BJ (cell line): ENCODE measurements at regions not wholly inside any gene's neighbourhood (a gene's known extent, or its start where the extent isn't known, plus 50 kb on each side); places are given as distances from the start of the nearest gene placed in this dataset.

ENCODE experiments used
- CTCF ChIA-PET: fragments of 350-600 bp; formaldehyde crosslinking; extraction: SDS; loops from one replicate; lab custom pipeline; 2021; ENCODE audit warnings: antibody characterized with exemption, inconsistent platforms; lab: Yijun Ruan, JAX
- POLR2A ChIA-PET: fragments of 300-600 bp; sonication (Branson Sonifier 250); formaldehyde crosslinking; extraction: SDS; loops from one replicate; lab custom pipeline; 2021; ENCODE audit warnings: antibody characterized with exemption; lab: Charles Lee
- DNase-seq: peaks from one replicate; pipeline ENCODE4 v3.0.0-alpha.2; 2011; ENCODE audit warnings: low read depth
- H3K27me3 ChIP-seq: 2 replicates; pipeline ENCODE4 v1.6.0; 2011; ENCODE audit warnings: low read length; ENCODE audit not compliant: control insufficient read depth, insufficient read depth
- H3K36me3 ChIP-seq: 2 replicates; pipeline ENCODE4 v1.5.1; 2011; ENCODE audit warnings: low read length; ENCODE audit not compliant: control insufficient read depth, insufficient read depth
- H3K4me3 ChIP-seq: 2 replicates; pipeline ENCODE4 v1.5.1; 2011; ENCODE audit warnings: low read depth, mild to moderate bottlenecking, control low read depth, low read length
- TF ChIP-seq, protein P1 (sequence below): IDR thresholded peaks from 2 replicates; pipeline ENCODE4 v1.5.1; 2011; ENCODE audit warnings: low read depth, mild to moderate bottlenecking, control low read depth, inconsistent platforms, low read length, moderate library complexity; ENCODE audit not compliant: insufficient read depth

DNA sequence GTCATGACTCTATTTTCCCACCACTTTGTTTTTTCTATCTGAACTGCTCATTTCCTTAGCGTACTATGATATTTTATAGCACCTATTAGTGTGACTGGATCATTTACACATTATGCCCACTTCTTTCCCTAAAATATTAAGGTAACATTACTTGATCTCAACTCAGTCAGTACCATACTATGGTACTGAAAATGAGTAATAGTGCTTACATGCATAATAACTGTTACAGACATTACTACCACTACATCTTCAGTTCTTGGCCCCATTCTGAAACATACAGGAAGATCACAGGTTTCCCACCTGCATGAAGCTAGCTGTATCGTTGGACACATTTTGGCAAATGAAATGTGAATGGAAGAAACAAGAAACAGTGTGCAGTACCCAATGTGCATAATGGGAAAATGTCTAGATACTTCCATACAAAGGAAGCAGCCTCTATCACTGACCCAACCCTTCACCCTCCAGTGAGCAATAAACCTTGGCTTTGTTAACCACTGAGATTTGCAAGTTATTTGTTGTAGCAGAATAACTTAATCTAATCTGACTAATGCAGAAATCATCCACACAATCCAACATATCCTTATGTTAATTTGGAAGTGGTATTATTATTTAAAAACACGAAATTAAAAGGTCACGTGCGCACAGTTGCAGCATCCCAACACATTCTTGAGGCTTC is 108.6 kb upstream of the DOK5 start:
- Histone ChIP-seq H3K4me3 (no peak overlapping the region), H3K27me3 (no peaks in the 10 kb centered on the region), H3K36me3 (no peaks in the 10 kb centered on the region)
- CTCF ChIA-PET = no interaction called here
- DNase-seq = no peak
- POLR2A ChIA-PET = no interaction called here
- TF ChIP-seq, protein P1, sequence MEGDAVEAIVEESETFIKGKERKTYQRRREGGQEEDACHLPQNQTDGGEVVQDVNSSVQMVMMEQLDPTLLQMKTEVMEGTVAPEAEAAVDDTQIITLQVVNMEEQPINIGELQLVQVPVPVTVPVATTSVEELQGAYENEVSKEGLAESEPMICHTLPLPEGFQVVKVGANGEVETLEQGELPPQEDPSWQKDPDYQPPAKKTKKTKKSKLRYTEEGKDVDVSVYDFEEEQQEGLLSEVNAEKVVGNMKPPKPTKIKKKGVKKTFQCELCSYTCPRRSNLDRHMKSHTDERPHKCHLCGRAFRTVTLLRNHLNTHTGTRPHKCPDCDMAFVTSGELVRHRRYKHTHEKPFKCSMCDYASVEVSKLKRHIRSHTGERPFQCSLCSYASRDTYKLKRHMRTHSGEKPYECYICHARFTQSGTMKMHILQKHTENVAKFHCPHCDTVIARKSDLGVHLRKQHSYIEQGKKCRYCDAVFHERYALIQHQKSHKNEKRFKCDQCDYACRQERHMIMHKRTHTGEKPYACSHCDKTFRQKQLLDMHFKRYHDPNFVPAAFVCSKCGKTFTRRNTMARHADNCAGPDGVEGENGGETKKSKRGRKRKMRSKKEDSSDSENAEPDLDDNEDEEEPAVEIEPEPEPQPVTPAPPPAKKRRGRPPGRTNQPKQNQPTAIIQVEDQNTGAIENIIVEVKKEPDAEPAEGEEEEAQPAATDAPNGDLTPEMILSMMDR = no peak

- DNase-seq = no peak
- TF ChIP-seq, protein P1 = no peak
- H3K27me3 ChIP-seq = no peaks in the 10 kb centered on the region
- ChIA-PET POLR2A (no interaction called here), CTCF (no interaction called here)
- H3K4me3 ChIP-seq = no peak overlapping the region
- H3K36me3 ChIP-seq = no peaks in the 10 kb centered on the region
Observed at GRCh38 chr20:54368570-54368969, 106.8 kb upstream of the DOK5 start.

DNA sequence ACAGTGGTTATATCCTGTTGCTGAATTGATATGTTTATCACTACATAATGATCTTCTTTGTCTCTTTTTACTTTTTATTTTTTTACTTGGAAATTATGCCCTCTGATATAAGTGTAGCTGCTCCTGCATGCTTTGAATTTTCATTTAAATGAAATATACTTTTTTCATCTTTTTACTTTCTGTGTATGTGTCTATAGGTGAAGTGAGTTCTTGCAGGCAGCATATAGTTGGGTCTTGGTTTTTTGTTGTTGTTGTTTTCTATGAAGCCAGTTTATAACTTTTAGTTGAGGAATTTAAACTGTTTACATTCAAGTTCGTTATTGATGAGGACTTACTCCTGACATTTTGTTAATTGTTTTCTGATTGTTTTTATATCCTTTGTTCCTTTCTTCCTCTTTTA is 103.1 kb upstream of the DOK5 start:
- Histone ChIP-seq H3K36me3 (no peaks in the 10 kb centered on the region), H3K4me3 (no peak overlapping the region), H3K27me3 (no peaks in the 10 kb centered on the region)
- no peak for DNase-seq
- POLR2A ChIA-PET = no interaction called here
- TF ChIP-seq, protein P1 = no peak
- CTCF ChIA-PET = no interaction called here

DNA sequence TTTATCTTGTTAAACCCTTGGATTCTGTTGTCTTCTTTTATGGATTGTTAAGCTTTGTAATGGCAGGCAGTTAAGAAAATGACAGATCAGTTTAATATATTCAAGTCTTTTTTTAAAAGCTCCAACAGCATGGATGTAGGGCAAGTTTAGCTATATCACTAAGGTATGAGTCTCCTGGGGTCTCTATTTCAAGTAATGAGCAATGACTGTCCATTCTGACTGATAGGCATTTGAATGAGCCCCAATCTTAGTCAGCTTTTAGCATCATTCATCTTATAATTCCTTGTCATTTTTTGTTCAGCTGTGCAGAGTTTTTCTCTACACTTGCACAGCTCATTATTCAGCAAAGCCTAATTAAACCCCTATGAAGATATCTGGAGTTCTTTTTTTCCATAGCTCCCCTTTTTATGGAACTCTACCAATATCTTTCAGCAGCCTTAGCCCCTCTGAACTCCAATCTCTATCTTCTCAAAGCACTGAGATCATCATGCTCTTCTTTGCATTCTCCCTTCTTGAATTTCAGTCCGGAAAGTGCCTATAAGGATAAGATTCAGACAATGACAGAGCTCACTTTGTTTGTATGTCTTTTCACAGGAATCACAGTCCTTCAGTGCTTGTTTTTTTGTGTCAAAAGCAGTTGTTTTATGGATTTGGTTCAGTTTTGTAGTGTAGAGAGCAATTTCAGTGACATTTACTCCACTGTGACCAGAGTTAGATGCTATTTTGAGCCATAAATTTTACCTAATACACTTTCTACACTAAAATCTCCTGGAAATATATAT is 97.2 kb upstream of the DOK5 start:
- CTCF ChIA-PET = no interaction called here
- Histone ChIP-seq H3K27me3 (no peaks in the 10 kb centered on the region; the same call in 1 of the 2 replicates), H3K4me3 (no peak overlapping the region), H3K36me3 (no peaks in the 10 kb centered on the region)
- POLR2A ChIA-PET = no interaction called here
- TF ChIP-seq, protein P1 = no peak
- DNase-seq = no peak

GRCh38 chr20:54379893-54380584 is 95.4 kb upstream of the DOK5 start:
- Histone ChIP-seq H3K27me3 (no peaks in the 10 kb centered on the region; the same call in 1 of the 2 replicates), H3K4me3 (no peak overlapping the region), H3K36me3 (no peaks in the 10 kb centered on the region)
- DNase-seq = no peak
- ChIA-PET CTCF (no interaction called here), POLR2A (no interaction called here)
- TF ChIP-seq, protein P1 = no peak
